D721Med (cell line): ENCODE measurements at regions not wholly inside any gene's neighbourhood (a gene's known extent, or its start where the extent isn't known, plus 50 kb on each side); places are given as distances from the start of the nearest gene placed in this dataset.

Source experiments
- DNase-seq: peaks from one replicate; pipeline ENCODE4 v3.0.0; 2011; ENCODE audit warnings: low spot score; ENCODE audit not compliant: insufficient read length
- FAIRE-seq: peaks from 2 replicates; lab custom pipeline; 2011; peaks lifted over from hg19 to GRCh38; lab: Jason Lieb, UNC
- TF ChIP-seq, protein P1 (sequence below): IDR thresholded peaks from 2 replicates; pipeline ENCODE4 v1.5.1; 2012; ENCODE audit warnings: mild to moderate bottlenecking, control low read depth; ENCODE audit not compliant: insufficient read depth; ENCODE audit errors: missing control alignments

DNA sequence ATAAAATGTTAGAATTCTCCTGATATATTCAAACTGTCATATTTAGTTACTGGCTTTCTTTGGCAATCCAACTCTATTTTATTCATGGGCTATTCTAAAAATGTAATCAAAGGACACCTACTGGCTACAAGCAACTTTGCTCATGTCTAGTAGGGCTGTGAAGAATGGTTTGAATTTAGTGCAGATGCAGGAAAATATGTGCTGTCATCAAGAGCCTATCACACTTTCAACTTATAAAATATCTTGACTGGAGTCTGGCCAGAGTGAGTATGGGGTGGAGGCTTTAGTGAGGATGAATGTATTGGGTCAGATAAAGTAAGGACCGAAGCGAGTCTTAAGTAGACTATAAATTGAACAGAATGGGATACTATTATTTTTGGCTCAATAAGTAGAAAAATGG is 343.4 kb upstream of the SPRED2 start:
- TF ChIP-seq, protein P1, sequence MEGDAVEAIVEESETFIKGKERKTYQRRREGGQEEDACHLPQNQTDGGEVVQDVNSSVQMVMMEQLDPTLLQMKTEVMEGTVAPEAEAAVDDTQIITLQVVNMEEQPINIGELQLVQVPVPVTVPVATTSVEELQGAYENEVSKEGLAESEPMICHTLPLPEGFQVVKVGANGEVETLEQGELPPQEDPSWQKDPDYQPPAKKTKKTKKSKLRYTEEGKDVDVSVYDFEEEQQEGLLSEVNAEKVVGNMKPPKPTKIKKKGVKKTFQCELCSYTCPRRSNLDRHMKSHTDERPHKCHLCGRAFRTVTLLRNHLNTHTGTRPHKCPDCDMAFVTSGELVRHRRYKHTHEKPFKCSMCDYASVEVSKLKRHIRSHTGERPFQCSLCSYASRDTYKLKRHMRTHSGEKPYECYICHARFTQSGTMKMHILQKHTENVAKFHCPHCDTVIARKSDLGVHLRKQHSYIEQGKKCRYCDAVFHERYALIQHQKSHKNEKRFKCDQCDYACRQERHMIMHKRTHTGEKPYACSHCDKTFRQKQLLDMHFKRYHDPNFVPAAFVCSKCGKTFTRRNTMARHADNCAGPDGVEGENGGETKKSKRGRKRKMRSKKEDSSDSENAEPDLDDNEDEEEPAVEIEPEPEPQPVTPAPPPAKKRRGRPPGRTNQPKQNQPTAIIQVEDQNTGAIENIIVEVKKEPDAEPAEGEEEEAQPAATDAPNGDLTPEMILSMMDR = no peak
- FAIRE-seq (no peak), DNase-seq (no peak)

DNA sequence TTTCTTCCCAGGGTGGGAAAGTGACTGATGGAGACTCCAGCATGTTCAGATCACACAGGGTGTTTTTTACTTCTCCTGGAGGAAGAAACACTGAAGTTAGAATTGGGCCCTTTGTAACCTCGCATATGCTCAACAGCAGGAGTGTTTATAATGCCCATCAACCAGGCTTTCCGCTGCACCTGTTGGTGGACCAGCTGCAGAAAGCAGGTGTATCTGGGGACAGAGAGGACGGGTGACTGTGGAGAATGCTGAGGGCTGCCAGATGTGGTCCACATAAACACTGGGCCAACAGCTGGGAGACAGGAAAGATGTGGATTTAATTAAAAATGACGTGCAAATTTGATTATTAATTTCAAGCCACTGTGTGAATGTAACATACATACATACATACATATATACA is 335.5 kb upstream of the SPRED2 start:
- DNase-seq = no peak
- TF ChIP-seq, protein P1 = no peak
- FAIRE-seq = no peak

DNA sequence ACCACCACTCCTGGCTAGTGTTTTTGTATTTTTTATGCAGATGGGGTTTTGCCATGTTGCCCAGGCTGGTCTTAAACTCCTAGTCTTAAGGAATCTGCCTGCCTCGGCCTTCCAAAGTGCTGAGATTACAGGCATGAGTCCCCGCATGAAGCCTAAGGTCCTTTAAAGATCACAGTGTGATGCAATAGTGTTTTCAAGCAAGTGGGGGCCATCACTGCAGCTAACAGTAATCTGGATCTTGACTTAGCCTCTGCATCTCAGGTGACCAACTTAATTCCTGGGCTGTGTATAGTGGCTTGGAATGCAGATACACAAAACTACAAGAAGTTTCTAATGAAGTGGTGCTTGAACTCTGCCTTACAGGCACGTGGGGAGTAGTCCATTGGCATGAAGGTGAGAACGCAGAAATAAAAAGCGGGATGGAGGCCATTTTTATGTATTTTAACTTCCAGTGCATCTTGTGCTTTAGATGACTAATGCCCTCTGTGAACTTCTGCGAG is 334.4 kb upstream of the SPRED2 start:
- DNase-seq = no peak
- FAIRE-seq = no peak
- TF ChIP-seq, protein P1 = no peak

DNA sequence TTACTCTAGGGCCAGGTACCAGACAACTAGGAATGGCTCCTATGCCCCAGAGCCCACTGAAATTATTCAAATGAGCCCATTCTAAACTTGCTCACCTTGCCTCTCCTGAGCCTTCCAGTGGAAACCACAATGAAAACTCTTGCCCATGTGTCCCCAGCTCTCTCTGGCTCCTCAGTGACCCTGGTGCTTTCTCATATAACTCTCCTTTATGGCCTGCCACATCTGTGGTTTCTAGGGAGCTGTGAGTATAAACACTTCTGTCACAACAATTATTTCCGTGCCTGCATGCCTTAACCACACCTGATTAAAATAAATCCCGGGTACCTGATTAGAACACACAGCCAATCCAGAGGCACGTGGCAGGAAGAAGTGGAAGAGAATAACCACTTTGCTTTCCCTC is 333.0 kb upstream of the SPRED2 start:
- TF ChIP-seq, protein P1 = no peak
- DNase-seq = no peak
- FAIRE-seq = no peak

DNA sequence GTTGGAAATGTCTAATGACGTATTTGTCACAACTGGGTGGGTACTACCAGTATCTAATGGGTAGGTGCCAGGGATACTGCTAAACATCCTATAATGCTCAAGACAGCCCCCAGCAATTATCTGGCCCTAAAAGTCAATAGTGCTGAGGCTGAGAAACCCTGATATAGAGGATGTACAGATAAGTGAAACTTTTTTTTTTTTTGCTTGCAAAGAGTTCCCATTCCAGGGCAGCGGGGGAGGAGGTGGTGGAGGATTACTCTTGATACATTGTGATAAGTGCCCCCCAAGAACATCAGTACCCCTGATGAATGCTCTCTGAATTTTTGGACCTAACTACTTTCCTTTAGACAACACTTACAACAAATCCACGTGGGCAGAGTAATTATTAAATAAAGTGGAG is 329.7 kb upstream of the SPRED2 start:
- no peak for FAIRE-seq
- no peak for DNase-seq
- TF ChIP-seq, protein P1 = no peak

DNA sequence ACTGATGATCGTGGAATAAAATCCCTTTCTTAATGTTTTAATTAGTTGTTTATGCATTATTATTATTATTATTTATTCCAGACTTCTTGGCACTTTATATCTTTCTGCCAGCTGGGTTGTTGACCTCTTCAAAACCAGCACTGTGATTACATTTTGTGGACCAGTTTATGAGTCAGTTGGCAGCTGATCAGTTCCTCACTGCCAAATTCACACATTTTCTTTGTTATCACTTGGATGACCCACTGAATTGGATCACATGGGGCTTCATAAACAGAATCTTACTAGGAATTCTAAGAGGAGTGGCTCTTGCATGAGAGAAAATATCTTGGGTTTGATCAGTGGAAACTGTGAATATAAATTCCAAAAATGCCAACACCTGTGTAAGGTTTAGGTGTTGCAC is 321.8 kb upstream of the SPRED2 start:
- DNase-seq (no peak), FAIRE-seq (no peak)
- TF ChIP-seq, protein P1 = no peak

DNA sequence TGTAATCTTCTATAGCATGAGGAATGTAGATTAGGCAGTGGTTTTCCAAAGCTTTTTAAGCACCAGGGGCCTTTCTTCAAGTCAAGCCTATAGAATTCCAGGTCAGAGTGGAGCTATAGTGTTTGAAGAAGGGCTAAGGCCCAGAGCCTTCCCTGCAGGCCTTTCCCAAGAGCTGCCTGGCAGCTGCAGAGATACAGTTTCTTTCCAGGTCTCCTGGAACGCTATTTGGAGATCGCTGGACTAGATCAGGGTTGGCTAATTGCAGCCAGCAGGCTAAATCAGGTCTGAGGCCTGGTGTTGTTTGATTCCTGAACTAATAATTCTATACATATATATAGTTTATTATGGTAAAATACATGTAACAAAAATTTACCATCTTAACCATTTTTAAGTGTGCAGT is 319.0 kb upstream of the SPRED2 start:
- DNase-seq (no peak), FAIRE-seq (no peak)
- TF ChIP-seq, protein P1 = no peak
